ENCODE measurements at regions not wholly inside any gene's neighbourhood (a gene's known extent, or its start where the extent isn't known, plus 50 kb on each side); places are given as distances from the start of the nearest gene placed in this dataset.

DNA sequence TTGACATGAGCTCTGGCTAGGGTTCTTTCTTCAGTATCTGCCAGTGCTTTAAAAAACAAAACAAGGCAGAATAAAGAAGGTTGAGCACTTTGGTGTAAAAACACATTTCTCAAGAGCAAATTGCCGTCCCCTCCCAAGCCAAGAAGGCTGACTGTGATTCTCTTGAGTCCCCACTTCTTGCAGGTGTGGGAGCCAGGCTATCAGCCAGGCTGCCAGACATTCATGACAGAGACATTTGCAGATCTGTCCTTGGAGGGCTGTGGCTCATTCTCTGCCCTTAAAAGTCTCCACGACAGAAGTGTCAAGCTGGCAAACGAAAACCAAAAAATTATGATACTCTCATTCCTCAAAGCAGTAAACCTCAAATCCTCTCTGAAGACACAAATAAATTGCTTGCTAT is 749.3 kb upstream of the HS6ST1 start:
- TF ChIP-seq, protein P1, sequence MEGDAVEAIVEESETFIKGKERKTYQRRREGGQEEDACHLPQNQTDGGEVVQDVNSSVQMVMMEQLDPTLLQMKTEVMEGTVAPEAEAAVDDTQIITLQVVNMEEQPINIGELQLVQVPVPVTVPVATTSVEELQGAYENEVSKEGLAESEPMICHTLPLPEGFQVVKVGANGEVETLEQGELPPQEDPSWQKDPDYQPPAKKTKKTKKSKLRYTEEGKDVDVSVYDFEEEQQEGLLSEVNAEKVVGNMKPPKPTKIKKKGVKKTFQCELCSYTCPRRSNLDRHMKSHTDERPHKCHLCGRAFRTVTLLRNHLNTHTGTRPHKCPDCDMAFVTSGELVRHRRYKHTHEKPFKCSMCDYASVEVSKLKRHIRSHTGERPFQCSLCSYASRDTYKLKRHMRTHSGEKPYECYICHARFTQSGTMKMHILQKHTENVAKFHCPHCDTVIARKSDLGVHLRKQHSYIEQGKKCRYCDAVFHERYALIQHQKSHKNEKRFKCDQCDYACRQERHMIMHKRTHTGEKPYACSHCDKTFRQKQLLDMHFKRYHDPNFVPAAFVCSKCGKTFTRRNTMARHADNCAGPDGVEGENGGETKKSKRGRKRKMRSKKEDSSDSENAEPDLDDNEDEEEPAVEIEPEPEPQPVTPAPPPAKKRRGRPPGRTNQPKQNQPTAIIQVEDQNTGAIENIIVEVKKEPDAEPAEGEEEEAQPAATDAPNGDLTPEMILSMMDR (IDR thresholded peaks at IDR 0.05; ENCODE audit: low read length, missing control alignments): no peak
- DNase-seq (ENCODE audit: low read depth): no peak
- no peak overlapping the region for H3K4me3 ChIP-seq (replicated peaks; ENCODE audit: low read depth, low read length)

GRCh38 chr2:129068543-129068942 is 749.9 kb upstream of the HS6ST1 start:
- TF ChIP-seq, protein P1 (IDR thresholded peaks at IDR 0.05; ENCODE audit: low read length, missing control alignments): no peak
- H3K4me3 ChIP-seq (replicated peaks; ENCODE audit: low read depth, low read length): no peak overlapping the region
- no peak for DNase-seq (ENCODE audit: low read depth)

- TF ChIP-seq, protein P1 (IDR thresholded peaks at IDR 0.05; ENCODE audit: low read length, missing control alignments): no peak
- DNase-seq (ENCODE audit: low read depth): no peak
- H3K4me3 ChIP-seq (replicated peaks; ENCODE audit: low read depth, low read length): no peak overlapping the region
Measured at GRCh38 chr2:129069875-129070594, 751.4 kb upstream of the HS6ST1 start.

DNA sequence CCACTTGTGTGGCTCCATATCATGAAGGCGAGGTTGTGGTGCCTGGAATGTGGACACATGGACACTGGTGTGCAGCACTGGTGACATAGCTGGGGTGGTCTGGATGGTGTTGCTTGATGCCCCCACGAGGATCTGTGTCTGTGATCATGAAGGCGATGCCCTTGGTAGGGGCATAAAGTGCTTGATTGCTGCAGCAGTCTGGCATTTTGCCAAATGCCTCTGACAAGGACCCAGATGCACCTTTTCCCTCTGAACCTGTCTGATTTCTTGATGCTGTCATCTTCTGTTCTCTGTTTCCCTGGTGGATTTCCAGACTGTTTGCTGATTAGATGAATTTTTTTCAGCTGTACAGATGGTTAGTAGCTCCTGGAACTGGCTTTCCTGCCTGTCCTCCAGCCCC is 752.0 kb upstream of the HS6ST1 start:
- DNase-seq (ENCODE audit: low read depth): no peak
- no peak overlapping the region for H3K4me3 ChIP-seq (replicated peaks; ENCODE audit: low read depth, low read length)
- TF ChIP-seq, protein P1 (IDR thresholded peaks at IDR 0.05; ENCODE audit: low read length, missing control alignments): no peak

GRCh38 chr2:129071531-129071930 is 752.9 kb upstream of the HS6ST1 start:
- DNase-seq (ENCODE audit: low read depth): no peak
- H3K4me3 ChIP-seq (replicated peaks; ENCODE audit: low read depth, low read length): no peak overlapping the region
- TF ChIP-seq, protein P1 (IDR thresholded peaks at IDR 0.05; ENCODE audit: low read length, missing control alignments): no peak

DNA sequence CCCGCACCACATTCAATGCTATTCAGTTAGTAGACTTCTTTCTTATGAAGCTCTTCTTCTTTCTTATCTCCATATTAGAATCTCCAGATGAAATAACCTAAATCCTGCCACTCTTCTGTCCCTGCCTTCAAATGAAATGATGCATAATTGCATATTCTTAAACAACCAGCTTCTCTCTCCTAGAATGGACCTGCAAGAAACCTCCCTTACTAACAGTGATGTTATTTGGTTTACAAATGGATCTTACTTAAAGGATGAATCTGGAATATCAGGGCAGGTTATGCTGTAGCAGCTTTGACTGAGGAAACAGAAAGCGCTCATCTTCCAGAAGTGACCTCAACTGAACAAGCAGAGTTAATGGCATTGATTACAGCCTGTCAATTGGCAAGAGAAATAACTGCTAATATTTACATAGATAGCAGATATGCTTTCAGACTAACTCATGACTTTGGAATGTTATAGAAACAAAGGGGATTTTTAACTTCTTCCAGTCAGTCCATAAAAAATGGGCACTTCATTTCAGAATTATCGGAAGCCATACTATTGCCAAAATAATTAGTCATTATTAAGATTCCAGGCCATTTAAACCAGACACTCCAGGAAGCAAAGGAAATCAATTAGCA is 755.7 kb upstream of the HS6ST1 start:
- DNase-seq (ENCODE audit: low read depth): no peak
- TF ChIP-seq, protein P1 (IDR thresholded peaks at IDR 0.05; ENCODE audit: low read length, missing control alignments): no peak
- no peak overlapping the region for H3K4me3 ChIP-seq (replicated peaks; ENCODE audit: low read depth, low read length)

GRCh38 chr2:129078548-129078947 is 759.9 kb upstream of the HS6ST1 start:
- no peak overlapping the region for H3K4me3 ChIP-seq (replicated peaks; ENCODE audit: low read depth, low read length)
- TF ChIP-seq, protein P1 (IDR thresholded peaks at IDR 0.05; ENCODE audit: low read length, missing control alignments): no peak
- DNase-seq (ENCODE audit: low read depth): no peak
